KMS-11 (cell line): ENCODE measurements at regions not wholly inside any gene's neighbourhood (a gene's known extent, or its start where the extent isn't known, plus 50 kb on each side); places are given as distances from the start of the nearest gene placed in this dataset.
"Not testable (repeated sequence)": the region's sequence is repeated elsewhere in the genome, so short reads cannot be mapped to it uniquely, and the experiment has no call there.

ENCODE experiments used
- H2AFZ ChIP-seq: fragments of 200-600 bp; sonication (generic); 2 replicates; pipeline ENCODE4 v1.6.1; 2016; ENCODE audit warnings: antibody characterized with exemption, mixed run types, low read depth
- H3K27ac ChIP-seq: fragments of 200-600 bp; sonication (generic); 2 replicates; pipeline ENCODE4 v1.6.1; 2016; ENCODE audit warnings: mild to moderate bottlenecking, mixed run types
- H3K27me3 ChIP-seq: fragments of 200-600 bp; sonication (generic); 2 replicates; pipeline ENCODE4 v1.6.1; 2017; ENCODE audit warnings: mild to moderate bottlenecking, low read depth, mixed run types, moderate library complexity; ENCODE audit not compliant: insufficient read depth
- H3K36me3 ChIP-seq: fragments of 200-600 bp; sonication (generic); 2 replicates; pipeline ENCODE4 v1.6.1; 2017; ENCODE audit warnings: mild to moderate bottlenecking, mixed run types; ENCODE audit not compliant: insufficient read depth
- H3K4me1 ChIP-seq: fragments of 200-600 bp; sonication (generic); 2 replicates; pipeline ENCODE4 v1.6.1; 2016; ENCODE audit warnings: mild to moderate bottlenecking, low read depth, mixed run types; ENCODE audit not compliant: poor library complexity, severe bottlenecking
- H3K4me2 ChIP-seq: fragments of 200-600 bp; sonication (generic); 2 replicates; pipeline ENCODE4 v1.7.0; 2016; ENCODE audit warnings: mild to moderate bottlenecking, mixed run types
- H3K4me3 ChIP-seq: fragments of 200-600 bp; sonication (generic); IDR thresholded peaks from 2 replicates; pipeline ENCODE4 v1.6.1; 2017; ENCODE audit warnings: low read depth, low read length, mixed read lengths; ENCODE audit not compliant: insufficient read depth
- H3K79me2 ChIP-seq: fragments of 200-600 bp; sonication (generic); 2 replicates; pipeline ENCODE4 v1.6.1; 2016; ENCODE audit warnings: low read depth, mixed run types; ENCODE audit not compliant: insufficient read depth
- H3K9ac ChIP-seq: fragments of 200-600 bp; sonication (generic); 2 replicates; pipeline ENCODE4 v1.6.1; 2016; ENCODE audit warnings: mild to moderate bottlenecking, mixed run types
- H4K20me1 ChIP-seq: fragments of 200-600 bp; sonication (generic); 2 replicates; pipeline ENCODE4 v1.6.1; 2016; ENCODE audit warnings: mild to moderate bottlenecking, mixed run types; ENCODE audit not compliant: insufficient read depth
- TF ChIP-seq, protein P1 (sequence below): fragments of 200-600 bp; sonication (generic); conservative IDR thresholded peaks from 2 replicates; pipeline ENCODE4 v1.6.1; 2017; ENCODE audit warnings: low read depth, mild to moderate bottlenecking, antibody characterized with exemption, low read length, moderate library complexity, mixed read lengths

- H4K20me1 ChIP-seq, result no peaks in the 10 kb centered on the region
- TF ChIP-seq, protein P1, sequence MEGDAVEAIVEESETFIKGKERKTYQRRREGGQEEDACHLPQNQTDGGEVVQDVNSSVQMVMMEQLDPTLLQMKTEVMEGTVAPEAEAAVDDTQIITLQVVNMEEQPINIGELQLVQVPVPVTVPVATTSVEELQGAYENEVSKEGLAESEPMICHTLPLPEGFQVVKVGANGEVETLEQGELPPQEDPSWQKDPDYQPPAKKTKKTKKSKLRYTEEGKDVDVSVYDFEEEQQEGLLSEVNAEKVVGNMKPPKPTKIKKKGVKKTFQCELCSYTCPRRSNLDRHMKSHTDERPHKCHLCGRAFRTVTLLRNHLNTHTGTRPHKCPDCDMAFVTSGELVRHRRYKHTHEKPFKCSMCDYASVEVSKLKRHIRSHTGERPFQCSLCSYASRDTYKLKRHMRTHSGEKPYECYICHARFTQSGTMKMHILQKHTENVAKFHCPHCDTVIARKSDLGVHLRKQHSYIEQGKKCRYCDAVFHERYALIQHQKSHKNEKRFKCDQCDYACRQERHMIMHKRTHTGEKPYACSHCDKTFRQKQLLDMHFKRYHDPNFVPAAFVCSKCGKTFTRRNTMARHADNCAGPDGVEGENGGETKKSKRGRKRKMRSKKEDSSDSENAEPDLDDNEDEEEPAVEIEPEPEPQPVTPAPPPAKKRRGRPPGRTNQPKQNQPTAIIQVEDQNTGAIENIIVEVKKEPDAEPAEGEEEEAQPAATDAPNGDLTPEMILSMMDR, result no peak
- no peak overlapping the region for H2AFZ ChIP-seq
These were observed 866.3 kb upstream of the GBE1 start for GRCh38 chr3:82627733-82628132.

GRCh38 chr3:82620744-82621143, 859.3 kb upstream of the GBE1 start:
- H3K79me2 ChIP-seq, H4K20me1 ChIP-seq, H2AFZ ChIP-seq, H3K9ac ChIP-seq, H3K27ac ChIP-seq, H3K27me3 ChIP-seq, H3K4me1 ChIP-seq, H3K4me3 ChIP-seq, H3K4me2 ChIP-seq, H3K36me3 ChIP-seq: not testable (repeated sequence)

More at GRCh38 chr3:82627733-82628132, 866.3 kb upstream of the GBE1 start:
- no peak overlapping the region for H3K27ac ChIP-seq
- no peak overlapping the region for H3K4me3 ChIP-seq
- H3K9ac ChIP-seq, result no peak overlapping the region
- H3K4me2 ChIP-seq, result no peak overlapping the region
- H3K36me3 ChIP-seq, result no peaks in the 10 kb centered on the region
- H3K4me1 ChIP-seq, result no peaks in the 10 kb centered on the region
- no peaks in the 10 kb centered on the region for H3K27me3 ChIP-seq
- no peaks in the 10 kb centered on the region for H3K79me2 ChIP-seq

DNA sequence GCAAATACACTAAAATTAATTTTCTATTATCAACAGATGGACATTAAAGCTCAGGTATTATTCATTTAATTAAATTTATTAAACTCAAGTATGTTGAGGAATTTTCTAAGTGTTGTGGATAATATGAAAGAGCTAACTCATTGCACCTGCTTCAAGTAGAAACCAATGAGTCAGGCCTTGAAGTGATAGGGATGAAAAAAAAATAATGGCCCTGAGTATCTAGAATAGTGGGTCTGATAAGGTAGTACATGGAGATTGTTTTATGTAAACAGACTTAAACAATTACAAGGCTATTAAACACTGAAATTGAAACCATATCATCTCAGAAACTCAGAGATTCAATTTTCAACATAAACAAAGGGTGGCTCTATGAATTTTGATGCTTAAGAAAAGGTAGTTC, 857.1 kb upstream of the GBE1 start:
- H3K4me3 ChIP-seq, result no peak overlapping the region
- no peaks in the 10 kb centered on the region for H3K36me3 ChIP-seq
- no peaks in the 10 kb centered on the region for H3K79me2 ChIP-seq
- H3K27me3 ChIP-seq, result no peaks in the 10 kb centered on the region
- H3K9ac ChIP-seq, result no peak overlapping the region
- H3K4me1 ChIP-seq, result no peaks in the 10 kb centered on the region
- H4K20me1 ChIP-seq, result no peaks in the 10 kb centered on the region
- TF ChIP-seq, protein P1, result no peak
- H2AFZ ChIP-seq, result no peak overlapping the region
- H3K27ac ChIP-seq, result no peak overlapping the region
- no peak overlapping the region for H3K4me2 ChIP-seq

DNA sequence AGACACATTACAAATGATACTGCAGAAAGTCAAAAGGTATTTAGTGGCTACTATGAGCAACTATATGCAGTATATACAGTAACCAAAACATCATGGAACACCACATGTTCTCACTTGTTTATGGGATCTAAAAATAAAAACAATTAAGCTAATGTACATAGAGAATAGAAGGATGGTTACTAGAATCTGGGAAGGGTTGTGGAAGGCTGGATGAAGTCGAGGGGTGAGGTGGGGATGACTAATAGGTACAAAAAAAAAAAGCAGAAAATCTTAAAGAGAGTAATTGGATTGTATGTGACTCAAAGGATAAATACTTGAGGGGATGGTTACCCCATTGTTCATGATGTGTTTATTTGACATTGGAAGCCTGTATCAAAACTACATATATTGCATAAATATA, 848.8 kb upstream of the GBE1 start:
- no peaks in the 10 kb centered on the region for H3K36me3 ChIP-seq
- H4K20me1 ChIP-seq, result no peaks in the 10 kb centered on the region
- H3K27ac ChIP-seq, result no peak overlapping the region
- H3K9ac ChIP-seq, result no peak overlapping the region
- TF ChIP-seq, protein P1, result no peak
- H3K4me1 ChIP-seq, result no peaks in the 10 kb centered on the region
- H3K27me3 ChIP-seq, result no peaks in the 10 kb centered on the region
- H2AFZ ChIP-seq, result no peak overlapping the region
- no peaks in the 10 kb centered on the region for H3K79me2 ChIP-seq
- no peak overlapping the region for H3K4me2 ChIP-seq
- H3K4me3 ChIP-seq, result no peak overlapping the region

- Histone ChIP-seq H3K79me2 (no peaks in the 10 kb centered on the region), H3K36me3 (no peaks in the 10 kb centered on the region), H3K4me1 (no peaks in the 10 kb centered on the region), H3K27ac (no peak overlapping the region), H3K4me3 (no peak overlapping the region), H4K20me1 (no peaks in the 10 kb centered on the region), H3K4me2 (no peak overlapping the region), H2AFZ (no peak overlapping the region), H3K27me3 (no peaks in the 10 kb centered on the region), H3K9ac (no peak overlapping the region)
- TF ChIP-seq, protein P1, result no peak
These were observed 845.9 kb upstream of the GBE1 start for GRCh38 chr3:82607391-82607790.
